OCI-LY3 (cell line): ENCODE measurements at regions not wholly inside any gene's neighbourhood (a gene's known extent, or its start where the extent isn't known, plus 50 kb on each side); places are given as distances from the start of the nearest gene placed in this dataset.

Experiments used
- CTCF ChIP-seq: fragments of 200-600, 300-600 bp; sonication (generic); IDR thresholded peaks from 2 replicates; pipeline ENCODE4 v1.5.1; 2014; ENCODE audit warnings: antibody characterized with exemption, low read length, low read depth
- EZH2phosphoT487 ChIP-seq: fragments of 200-600 bp; shearing (Covaris generic); IDR thresholded peaks from 2 replicates; pipeline ENCODE4 v1.6.1; 2018; ENCODE audit warnings: antibody characterized with exemption, mixed run types, low read depth

DNA sequence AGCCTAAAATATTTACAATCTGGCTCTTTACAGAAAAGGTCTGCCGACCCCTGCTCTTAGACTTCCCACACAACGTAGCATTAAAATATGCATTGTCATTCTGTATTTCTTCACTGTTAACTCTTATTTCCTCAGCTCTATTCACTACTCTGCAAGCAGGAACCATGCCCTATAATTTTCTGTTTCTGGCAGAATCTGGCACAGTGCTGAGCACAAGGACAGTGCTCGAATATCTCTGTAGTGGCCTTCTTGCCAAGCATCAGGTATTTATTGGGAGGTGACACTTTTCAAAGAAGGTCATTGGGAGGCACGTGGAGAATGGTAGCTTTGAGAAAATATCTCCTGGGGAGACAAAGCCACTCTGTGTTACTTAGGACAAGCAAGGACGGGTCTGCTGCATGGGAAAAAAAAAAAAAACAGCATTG is 77.9 kb downstream of the PSMG1 start:
- TF ChIP-seq CTCF (no peak), EZH2phosphoT487 (no peak)
